ENCODE measurements at regions not wholly inside any gene's neighbourhood (a gene's known extent, or its start where the extent isn't known, plus 50 kb on each side); places are given as distances from the start of the nearest gene placed in this dataset.

DNA sequence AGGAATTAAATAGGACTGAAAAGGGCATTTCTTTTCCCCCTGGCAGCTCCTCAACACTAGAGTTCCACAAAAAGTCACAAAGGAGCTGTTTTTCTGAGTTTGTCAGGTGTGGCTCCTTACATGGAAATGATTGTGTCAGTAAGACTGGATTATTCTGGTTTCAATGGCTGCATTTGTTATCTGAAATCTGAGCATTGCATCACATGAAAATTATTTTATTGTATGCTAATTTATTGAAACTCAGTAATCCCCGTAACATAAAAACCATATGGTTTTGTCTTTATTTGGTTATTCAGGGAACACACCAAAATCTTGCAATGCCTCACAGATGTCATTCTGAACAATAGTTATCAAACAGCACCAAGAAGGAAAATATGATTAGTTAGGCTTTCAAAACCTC, 439.7 kb upstream of the TNP1 start:
- no peak for TF ChIP-seq ZFX (IDR thresholded peaks at IDR 0.05; ENCODE audit: borderline replicate concordance)
- TF ChIP-seq, protein P1, sequence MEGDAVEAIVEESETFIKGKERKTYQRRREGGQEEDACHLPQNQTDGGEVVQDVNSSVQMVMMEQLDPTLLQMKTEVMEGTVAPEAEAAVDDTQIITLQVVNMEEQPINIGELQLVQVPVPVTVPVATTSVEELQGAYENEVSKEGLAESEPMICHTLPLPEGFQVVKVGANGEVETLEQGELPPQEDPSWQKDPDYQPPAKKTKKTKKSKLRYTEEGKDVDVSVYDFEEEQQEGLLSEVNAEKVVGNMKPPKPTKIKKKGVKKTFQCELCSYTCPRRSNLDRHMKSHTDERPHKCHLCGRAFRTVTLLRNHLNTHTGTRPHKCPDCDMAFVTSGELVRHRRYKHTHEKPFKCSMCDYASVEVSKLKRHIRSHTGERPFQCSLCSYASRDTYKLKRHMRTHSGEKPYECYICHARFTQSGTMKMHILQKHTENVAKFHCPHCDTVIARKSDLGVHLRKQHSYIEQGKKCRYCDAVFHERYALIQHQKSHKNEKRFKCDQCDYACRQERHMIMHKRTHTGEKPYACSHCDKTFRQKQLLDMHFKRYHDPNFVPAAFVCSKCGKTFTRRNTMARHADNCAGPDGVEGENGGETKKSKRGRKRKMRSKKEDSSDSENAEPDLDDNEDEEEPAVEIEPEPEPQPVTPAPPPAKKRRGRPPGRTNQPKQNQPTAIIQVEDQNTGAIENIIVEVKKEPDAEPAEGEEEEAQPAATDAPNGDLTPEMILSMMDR (IDR thresholded peaks at IDR 0.05) = no peak
- no peak overlapping the region for H3K27ac ChIP-seq

DNA sequence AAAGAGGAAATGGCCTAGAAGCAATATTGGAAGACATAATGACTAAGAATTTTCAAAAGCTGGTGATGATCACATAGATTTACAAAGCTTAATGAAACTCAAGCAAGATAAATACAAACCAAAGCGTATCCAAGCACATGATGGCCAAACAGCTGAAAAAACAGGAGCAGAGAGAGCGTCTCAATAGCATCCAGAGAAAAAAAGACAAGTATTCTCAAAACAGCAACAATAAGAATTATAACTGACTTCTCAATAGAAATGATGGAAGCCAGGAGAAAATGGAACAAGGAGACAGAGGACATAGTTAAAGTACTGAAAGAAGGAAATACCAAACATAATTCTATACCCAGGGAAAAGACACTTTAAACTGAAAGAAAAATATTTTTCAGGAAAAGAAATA, 437.2 kb upstream of the TNP1 start:
- H3K27ac ChIP-seq = no peak overlapping the region
- TF ChIP-seq, protein P1 (IDR thresholded peaks at IDR 0.05) = no peak
- TF ChIP-seq ZFX (IDR thresholded peaks at IDR 0.05; ENCODE audit: borderline replicate concordance) = no peak

DNA sequence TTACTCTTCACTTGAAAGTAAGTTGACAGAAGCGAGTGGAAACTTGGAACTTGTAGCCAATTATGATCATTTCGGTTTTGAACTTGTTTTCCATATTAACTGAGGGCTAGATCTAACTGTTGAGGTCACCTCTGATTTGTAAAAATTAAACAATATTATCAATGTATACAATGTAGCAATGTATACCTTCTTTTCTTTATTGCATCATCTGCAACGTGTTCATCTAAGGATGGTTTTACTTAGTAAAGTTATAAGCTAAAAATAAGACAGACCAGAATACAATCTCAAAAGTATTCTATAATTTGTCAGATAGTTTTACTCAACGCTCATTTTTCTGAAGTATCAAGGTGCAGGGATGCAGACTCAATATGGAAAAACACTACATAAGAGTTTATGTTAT, 435.0 kb upstream of the TNP1 start:
- TF ChIP-seq ZFX (IDR thresholded peaks at IDR 0.05; ENCODE audit: borderline replicate concordance) = no peak
- TF ChIP-seq, protein P1 (IDR thresholded peaks at IDR 0.05) = no peak

DNA sequence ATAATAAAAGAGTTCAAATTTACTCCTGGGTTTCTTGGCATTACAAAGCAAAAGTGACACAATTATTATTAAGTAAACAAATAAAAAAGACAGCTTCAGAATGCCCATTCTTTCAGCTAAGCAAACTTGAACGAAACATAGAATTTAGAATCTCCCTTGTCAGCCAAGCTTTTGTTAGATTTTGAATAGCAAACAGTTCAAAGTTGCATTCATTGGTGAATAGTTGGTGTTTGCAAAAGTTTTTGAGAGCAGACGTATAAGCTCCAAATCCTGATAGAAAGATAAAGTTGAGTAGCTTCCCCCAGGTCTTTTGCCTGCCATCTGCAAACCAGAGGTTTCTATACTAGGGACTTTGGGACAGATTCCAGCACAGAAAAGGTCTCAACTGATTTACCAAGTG, 434.3 kb upstream of the TNP1 start:
- TF ChIP-seq, protein P1 (IDR thresholded peaks at IDR 0.05) = no peak
- no peak for TF ChIP-seq ZFX (IDR thresholded peaks at IDR 0.05; ENCODE audit: borderline replicate concordance)
- no peak overlapping the region for H3K27ac ChIP-seq

More for the DNA sequence above, 435.0 kb upstream of the TNP1 start:
- H3K27ac ChIP-seq = no peak overlapping the region

DNA sequence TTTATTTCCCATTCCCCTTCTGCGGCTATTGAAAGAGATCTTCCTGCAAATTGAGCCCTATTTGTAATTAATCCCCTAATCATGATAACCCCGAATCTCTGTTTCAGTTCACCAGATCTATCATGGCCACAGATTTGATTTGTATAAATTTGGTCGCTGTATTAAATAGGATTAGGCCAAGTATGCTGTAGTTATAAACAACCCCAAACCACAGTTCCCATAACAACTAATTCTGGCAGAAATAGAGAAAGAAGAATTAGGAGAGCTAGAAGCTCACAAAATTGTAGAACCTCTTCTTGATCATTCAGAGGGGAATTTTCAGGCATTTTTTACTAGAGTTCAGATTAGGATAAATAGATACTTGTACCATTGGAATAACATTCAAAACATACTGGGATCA, 433.7 kb upstream of the TNP1 start:
- TF ChIP-seq ZFX (IDR thresholded peaks at IDR 0.05; ENCODE audit: borderline replicate concordance) = no peak
- TF ChIP-seq, protein P1 (IDR thresholded peaks at IDR 0.05) = no peak

DNA sequence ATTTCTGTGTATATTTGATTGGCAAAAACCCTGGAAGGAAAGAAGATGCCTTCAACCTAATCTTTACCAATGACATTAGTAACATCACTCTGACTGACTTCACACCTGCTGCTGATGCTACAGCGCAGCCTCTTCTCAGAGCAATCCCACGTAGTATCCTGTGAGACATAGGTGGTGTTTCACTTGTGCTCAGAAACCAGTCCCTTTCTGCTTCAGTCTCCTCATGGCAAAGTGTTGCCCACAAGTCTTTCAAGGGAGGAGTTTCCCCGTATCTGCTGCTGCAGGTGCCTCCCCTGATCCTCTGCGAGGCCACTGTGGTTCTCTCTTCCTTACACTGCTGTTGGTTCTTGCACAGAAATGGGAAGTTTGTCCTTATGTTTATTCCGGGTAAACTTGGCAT, 433.2 kb upstream of the TNP1 start:
- TF ChIP-seq ZFX (IDR thresholded peaks at IDR 0.05; ENCODE audit: borderline replicate concordance) = no peak
- TF ChIP-seq, protein P1 (IDR thresholded peaks at IDR 0.05) = no peak
- H3K27ac ChIP-seq = no peak overlapping the region

More for the DNA sequence above, 433.7 kb upstream of the TNP1 start:
- no peak overlapping the region for H3K27ac ChIP-seq

DNA sequence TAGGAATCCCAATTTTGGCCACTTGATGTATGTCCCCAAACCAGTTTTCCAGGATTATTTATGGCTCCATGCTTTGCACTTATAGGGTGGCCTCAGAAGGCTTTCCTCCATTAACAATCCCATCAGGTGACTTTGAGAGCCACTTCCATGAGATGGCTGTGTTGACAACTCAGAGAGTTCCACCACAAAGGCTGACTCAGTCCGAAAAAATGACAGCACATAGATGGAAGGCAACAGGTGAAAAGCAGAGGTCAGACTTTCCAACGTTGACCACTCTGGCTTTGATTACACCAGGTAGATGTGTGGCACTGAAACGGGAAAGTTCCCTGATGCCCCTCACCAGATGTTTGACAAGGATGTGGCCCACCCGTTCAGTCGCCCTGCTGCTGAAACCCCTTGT, 431.4 kb upstream of the TNP1 start:
- TF ChIP-seq ZFX (IDR thresholded peaks at IDR 0.05; ENCODE audit: borderline replicate concordance) = no peak
- TF ChIP-seq, protein P1 (IDR thresholded peaks at IDR 0.05) = no peak
- H3K27ac ChIP-seq = no peak overlapping the region
